IPS-15b (cell line): ENCODE measurements at regions not wholly inside any gene's neighbourhood (a gene's known extent, or its start where the extent isn't known, plus 50 kb on each side); places are given as distances from the start of the nearest gene placed in this dataset.

ENCODE experiments used
- H3K27me3 ChIP-seq: one replicate; pipeline ENCODE4 v1.6.1; 2013; ENCODE audit warnings: low read length; ENCODE audit not compliant: control insufficient read depth, insufficient read depth
- H3K36me3 ChIP-seq: one replicate; pipeline ENCODE4 v1.6.1; 2013; ENCODE audit warnings: low read length; ENCODE audit not compliant: control insufficient read depth, insufficient read depth
- H3K4me1 ChIP-seq: one replicate; pipeline ENCODE4 v1.6.1; 2013; ENCODE audit warnings: mild to moderate bottlenecking, low read length; ENCODE audit not compliant: control insufficient read depth, insufficient read depth
- H3K4me3 ChIP-seq: one replicate; pipeline ENCODE4 v1.5.1; 2013; ENCODE audit warnings: low read depth, low read length
- H3K9ac ChIP-seq: one replicate; pipeline ENCODE4 v1.6.1; 2013; ENCODE audit warnings: low read depth, mild to moderate bottlenecking, low read length
- H3K9me3 ChIP-seq: one replicate; pipeline ENCODE4 v1.6.1; 2013; ENCODE audit warnings: mild to moderate bottlenecking, low read length; ENCODE audit not compliant: control insufficient read depth, insufficient read depth

GRCh38 chr1:38263438-38263837 is 216.8 kb upstream of the POU3F1 start:
- Histone ChIP-seq H3K4me3 (no peak overlapping the region), H3K4me1 (no peaks in the 10 kb centered on the region), H3K27me3 (peaks cover 5% of the 10 kb centered on the region), H3K9ac (no peak overlapping the region), H3K36me3 (no peaks in the 10 kb centered on the region), H3K9me3 (no peaks in the 10 kb centered on the region)

- Histone ChIP-seq H3K9ac (no peak overlapping the region), H3K4me1 (no peaks in the 10 kb centered on the region), H3K9me3 (no peaks in the 10 kb centered on the region), H3K36me3 (no peaks in the 10 kb centered on the region), H3K27me3 (peaks cover 5% of the 10 kb centered on the region), H3K4me3 (no peak overlapping the region)
These were observed 215.0 kb upstream of the POU3F1 start for GRCh38 chr1:38261574-38261973.

GRCh38 chr1:38258085-38258627 is 211.6 kb upstream of the POU3F1 start:
- Histone ChIP-seq H3K9ac (no peak overlapping the region), H3K9me3 (no peaks in the 10 kb centered on the region)

DNA sequence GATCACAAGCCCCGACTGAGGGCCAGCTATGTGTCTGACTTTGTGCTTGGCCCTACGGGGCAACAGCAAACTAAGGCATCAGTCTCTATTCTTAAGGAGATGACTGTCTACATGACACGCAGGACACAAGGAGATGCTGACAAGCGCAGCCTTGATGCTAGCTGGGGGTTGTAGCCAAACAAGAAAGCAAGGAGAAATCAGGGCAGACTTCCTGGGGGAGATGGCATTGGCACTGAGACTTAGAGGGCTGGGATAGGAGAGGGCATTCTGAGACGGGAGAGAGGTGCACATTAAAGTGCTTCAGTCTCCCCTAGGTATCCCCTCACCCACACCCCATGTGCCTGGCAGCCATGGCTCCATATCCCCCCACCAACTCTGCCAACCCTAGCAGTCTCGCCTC is 210.8 kb upstream of the POU3F1 start:
- H3K9me3 ChIP-seq = no peaks in the 10 kb centered on the region
- no peaks in the 10 kb centered on the region for H3K4me1 ChIP-seq
- H3K4me3 ChIP-seq = no peak overlapping the region
- H3K27me3 ChIP-seq = no peaks in the 10 kb centered on the region
- H3K36me3 ChIP-seq = no peaks in the 10 kb centered on the region
- no peak overlapping the region for H3K9ac ChIP-seq

More at GRCh38 chr1:38258085-38258627, 211.6 kb upstream of the POU3F1 start:
- H3K4me3 ChIP-seq = no peak overlapping the region
- no peaks in the 10 kb centered on the region for H3K36me3 ChIP-seq
- H3K27me3 ChIP-seq = no peaks in the 10 kb centered on the region
- H3K4me1 ChIP-seq = no peaks in the 10 kb centered on the region

DNA sequence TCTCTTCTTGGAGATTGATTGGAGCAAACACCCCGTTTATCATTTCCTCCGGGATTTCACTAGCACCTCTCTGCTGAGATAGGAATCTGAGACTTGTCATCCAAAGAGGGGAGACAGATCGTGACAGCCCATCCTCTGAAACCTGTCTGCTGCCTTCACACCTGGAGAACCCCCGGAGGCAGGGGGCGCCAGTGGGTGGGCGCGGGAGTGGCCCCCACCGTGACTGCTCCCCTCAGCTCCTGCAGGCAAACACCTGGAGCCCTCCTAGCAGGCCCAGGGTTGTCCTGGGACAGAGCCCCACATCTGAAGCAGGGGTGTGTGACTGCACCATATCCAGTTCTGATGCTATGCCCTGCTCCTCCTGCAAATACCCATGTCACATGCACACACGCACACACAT is 209.5 kb upstream of the POU3F1 start:
- Histone ChIP-seq H3K27me3 (no peaks in the 10 kb centered on the region), H3K9ac (no peak overlapping the region), H3K36me3 (no peaks in the 10 kb centered on the region)

GRCh38 chr1:38253314-38253713 is 206.7 kb upstream of the POU3F1 start:
- no peaks in the 10 kb centered on the region for H3K27me3 ChIP-seq
- H3K9me3 ChIP-seq = no peaks in the 10 kb centered on the region
- H3K4me3 ChIP-seq = no peak overlapping the region
- H3K9ac ChIP-seq = no peak overlapping the region
- no peaks in the 10 kb centered on the region for H3K36me3 ChIP-seq
- H3K4me1 ChIP-seq = no peaks in the 10 kb centered on the region

More for the DNA sequence above, 209.5 kb upstream of the POU3F1 start:
- no peaks in the 10 kb centered on the region for H3K4me1 ChIP-seq
- H3K9me3 ChIP-seq = no peaks in the 10 kb centered on the region
- H3K4me3 ChIP-seq = no peak overlapping the region

GRCh38 chr1:38250356-38250755 is 203.8 kb upstream of the POU3F1 start:
- H3K27me3 ChIP-seq = no peaks in the 10 kb centered on the region
- H3K9me3 ChIP-seq = no peaks in the 10 kb centered on the region
- no peak overlapping the region for H3K9ac ChIP-seq
- H3K4me1 ChIP-seq = peaks cover 6% of the 10 kb centered on the region
- no peaks in the 10 kb centered on the region for H3K36me3 ChIP-seq
- no peak overlapping the region for H3K4me3 ChIP-seq

DNA sequence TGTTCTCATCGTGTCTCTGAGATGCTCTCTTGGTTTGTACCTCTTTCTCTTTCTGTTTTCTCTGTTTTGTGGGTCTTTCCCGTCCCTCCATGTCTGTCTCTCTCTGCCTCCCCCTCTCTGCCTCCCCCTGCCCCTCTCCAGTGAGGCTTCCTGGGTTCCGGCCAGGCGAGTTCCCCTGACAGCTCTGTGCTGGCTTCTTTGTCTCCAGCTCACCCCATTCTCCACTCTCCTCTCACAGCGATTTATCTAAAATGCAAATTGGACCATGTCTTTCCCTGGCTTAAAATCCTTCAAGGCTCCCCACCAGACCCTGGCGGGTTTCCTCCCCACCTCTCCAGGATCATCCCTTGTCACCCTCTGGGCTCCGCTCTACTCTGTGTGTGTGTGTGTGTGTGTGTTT is 202.4 kb upstream of the POU3F1 start:
- no peaks in the 10 kb centered on the region for H3K9me3 ChIP-seq
- no peak overlapping the region for H3K9ac ChIP-seq
- H3K36me3 ChIP-seq = no peaks in the 10 kb centered on the region
- no peak overlapping the region for H3K4me3 ChIP-seq
- no peaks in the 10 kb centered on the region for H3K27me3 ChIP-seq
- peaks cover 11% of the 10 kb centered on the region for H3K4me1 ChIP-seq

DNA sequence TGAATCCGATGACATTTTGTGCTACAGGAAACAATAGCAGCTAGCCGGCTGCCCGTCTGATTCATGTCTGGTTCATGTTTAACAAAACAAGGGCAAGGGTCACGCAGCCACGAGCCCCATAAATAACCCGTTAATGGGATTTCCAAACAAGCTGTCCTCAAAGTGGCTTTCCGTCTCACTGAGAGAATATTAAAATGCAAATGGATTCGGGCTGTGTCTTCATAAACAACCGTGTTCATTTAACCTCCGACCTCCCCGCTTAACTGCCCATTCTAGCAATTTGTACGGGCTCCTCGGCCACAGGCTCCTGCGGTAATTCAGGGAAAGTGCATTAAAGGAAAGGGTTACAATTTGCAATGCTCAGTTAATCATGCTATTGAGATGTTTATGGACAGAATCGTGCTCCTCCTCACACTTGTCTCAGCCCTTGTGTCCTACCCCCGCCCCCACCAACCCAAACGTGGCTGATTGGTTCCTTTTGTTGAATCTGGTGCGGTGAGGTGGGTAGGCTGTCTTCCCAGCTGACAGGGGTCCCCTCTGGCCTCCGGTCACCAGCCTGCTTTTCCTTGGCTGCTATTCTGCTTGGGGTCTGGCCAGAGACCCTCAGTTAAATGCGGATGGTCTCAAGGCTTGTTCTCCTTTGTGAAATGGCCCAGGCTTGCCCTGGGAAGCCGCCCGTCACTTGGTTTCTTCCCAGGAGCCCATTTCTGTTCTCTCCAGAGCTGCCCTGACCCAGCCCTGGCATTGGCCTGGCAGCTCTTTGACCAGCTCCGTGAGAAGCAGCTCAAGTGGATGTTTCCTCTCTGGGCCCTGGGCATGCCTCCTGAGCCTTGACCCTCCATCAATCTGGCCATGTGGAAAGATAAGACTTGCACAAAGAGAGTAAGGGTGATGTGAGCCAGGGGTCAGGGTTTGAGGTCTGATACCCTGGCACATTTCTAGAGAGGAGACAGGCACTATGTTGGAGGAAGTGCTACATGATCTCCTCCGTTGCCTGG is 200.7 kb upstream of the POU3F1 start:
- Histone ChIP-seq H3K9ac (no peak overlapping the region), H3K4me3 (no peak overlapping the region), H3K4me1 (peaks cover 22% of the 10 kb centered on the region), H3K9me3 (no peaks in the 10 kb centered on the region), H3K27me3 (no peaks in the 10 kb centered on the region), H3K36me3 (no peaks in the 10 kb centered on the region)

- Histone ChIP-seq H3K4me3 (no peak overlapping the region), H3K27me3 (no peaks in the 10 kb centered on the region), H3K9ac (no peak overlapping the region), H3K36me3 (no peaks in the 10 kb centered on the region), H3K9me3 (no peaks in the 10 kb centered on the region), H3K4me1 (peaks cover 22% of the 10 kb centered on the region)
These were observed 197.7 kb upstream of the POU3F1 start for GRCh38 chr1:38244218-38244845.

GRCh38 chr1:38243106-38243505 is 196.5 kb upstream of the POU3F1 start:
- H3K9ac ChIP-seq = no peak overlapping the region
- peaks cover 22% of the 10 kb centered on the region for H3K4me1 ChIP-seq
- no peaks in the 10 kb centered on the region for H3K9me3 ChIP-seq
- no peak overlapping the region for H3K4me3 ChIP-seq
- H3K36me3 ChIP-seq = no peaks in the 10 kb centered on the region
- no peaks in the 10 kb centered on the region for H3K27me3 ChIP-seq
